ENCODE measurements at regions not wholly inside any gene's neighbourhood (a gene's known extent, or its start where the extent isn't known, plus 50 kb on each side); places are given as distances from the start of the nearest gene placed in this dataset.

DNA sequence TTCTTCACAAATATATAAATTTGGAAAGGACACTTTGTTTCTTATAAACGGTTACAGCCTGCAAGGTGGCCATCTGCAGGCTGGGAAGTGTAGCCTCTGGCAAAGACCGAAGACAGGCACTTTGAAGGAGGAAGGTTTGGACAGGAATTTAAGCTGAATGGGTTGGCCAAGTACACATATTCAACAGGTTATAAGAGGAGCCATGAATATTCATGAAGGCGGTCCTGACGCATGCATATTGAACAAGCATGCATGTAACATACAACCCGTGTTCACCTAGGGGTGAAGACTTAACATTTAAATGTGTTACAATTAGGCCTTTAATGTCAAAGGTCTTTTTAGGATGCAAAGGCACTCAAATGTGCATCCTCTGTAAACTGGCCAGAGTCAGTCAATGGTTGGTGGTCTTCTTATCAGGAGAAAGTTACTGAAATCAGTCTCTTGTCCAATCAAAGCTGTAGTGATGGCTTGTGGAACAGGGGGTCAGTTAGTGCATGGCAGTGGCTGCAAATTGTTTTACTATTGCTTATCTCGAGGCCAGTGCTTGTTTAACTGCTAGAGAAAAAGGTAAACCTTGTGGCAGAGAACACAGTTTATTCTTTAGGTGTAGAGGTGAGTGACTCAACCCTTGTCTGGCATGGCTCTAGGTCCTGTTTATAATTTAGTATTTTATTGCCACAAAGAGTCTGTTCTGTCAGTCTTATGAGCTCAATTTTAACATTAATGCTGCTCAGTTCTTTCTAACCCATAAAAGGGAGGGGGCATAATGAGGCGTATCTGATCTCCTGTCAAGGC, 70.3 kb upstream of the F3 start:
- no peak overlapping the region for H3K27ac ChIP-seq (ENCODE audit: low read length)
- no peak overlapping the region for H3K4me3 ChIP-seq (ENCODE audit: low read length)
- no peak for DNase-seq (ENCODE audit: low read depth, low spot score)
- WGBS (ENCODE audit: insufficient coverage, insufficient read length) = no CpG with 5 or more reads among the region's 7 CpGs
- H3K36me3 ChIP-seq (ENCODE audit: control insufficient read depth, insufficient read depth, low read length) = no peaks in the 10 kb centered on the region
- H3K4me1 ChIP-seq (ENCODE audit: control insufficient read depth, insufficient read depth, low read length) = no peaks in the 10 kb centered on the region; the same call in 1 of the 2 replicates
- no peaks in the 10 kb centered on the region for H3K27me3 ChIP-seq (ENCODE audit: control insufficient read depth, insufficient read depth, low read length)
- no peaks in the 10 kb centered on the region for H3K9me3 ChIP-seq (ENCODE audit: control insufficient read depth, insufficient read depth, low read length)

- Histone ChIP-seq H3K4me1 (ENCODE audit: control insufficient read depth, insufficient read depth, low read length) (no peaks in the 10 kb centered on the region), H3K4me3 (ENCODE audit: low read length) (no peak overlapping the region), H3K27me3 (ENCODE audit: control insufficient read depth, insufficient read depth, low read length) (no peaks in the 10 kb centered on the region), H3K36me3 (ENCODE audit: control insufficient read depth, insufficient read depth, low read length) (no peaks in the 10 kb centered on the region), H3K9me3 (ENCODE audit: control insufficient read depth, insufficient read depth, low read length) (no peaks in the 10 kb centered on the region), H3K27ac (ENCODE audit: low read length) (no peak overlapping the region)
- no peak for DNase-seq (ENCODE audit: low read depth, low spot score)
- no CpG with 5 or more reads among the region's 8 CpGs for WGBS (ENCODE audit: insufficient coverage, insufficient read length)
These were observed 68.1 kb upstream of the F3 start for GRCh38 chr1:94609619-94610018.

GRCh38 chr1:94608852-94609530, 67.4 kb upstream of the F3 start:
- no peaks in the 10 kb centered on the region for H3K9me3 ChIP-seq (ENCODE audit: control insufficient read depth, insufficient read depth, low read length)
- H3K27me3 ChIP-seq (ENCODE audit: control insufficient read depth, insufficient read depth, low read length) = no peaks in the 10 kb centered on the region
- no peak overlapping the region for H3K4me3 ChIP-seq (ENCODE audit: low read length)
- no peaks in the 10 kb centered on the region for H3K4me1 ChIP-seq (ENCODE audit: control insufficient read depth, insufficient read depth, low read length)
- WGBS (ENCODE audit: insufficient coverage, insufficient read length) = no CpG with 5 or more reads among the region's 9 CpGs
- H3K27ac ChIP-seq (ENCODE audit: low read length) = no peak overlapping the region
- no peaks in the 10 kb centered on the region for H3K36me3 ChIP-seq (ENCODE audit: control insufficient read depth, insufficient read depth, low read length)
- DNase-seq (ENCODE audit: low read depth, low spot score) = no peak

DNA sequence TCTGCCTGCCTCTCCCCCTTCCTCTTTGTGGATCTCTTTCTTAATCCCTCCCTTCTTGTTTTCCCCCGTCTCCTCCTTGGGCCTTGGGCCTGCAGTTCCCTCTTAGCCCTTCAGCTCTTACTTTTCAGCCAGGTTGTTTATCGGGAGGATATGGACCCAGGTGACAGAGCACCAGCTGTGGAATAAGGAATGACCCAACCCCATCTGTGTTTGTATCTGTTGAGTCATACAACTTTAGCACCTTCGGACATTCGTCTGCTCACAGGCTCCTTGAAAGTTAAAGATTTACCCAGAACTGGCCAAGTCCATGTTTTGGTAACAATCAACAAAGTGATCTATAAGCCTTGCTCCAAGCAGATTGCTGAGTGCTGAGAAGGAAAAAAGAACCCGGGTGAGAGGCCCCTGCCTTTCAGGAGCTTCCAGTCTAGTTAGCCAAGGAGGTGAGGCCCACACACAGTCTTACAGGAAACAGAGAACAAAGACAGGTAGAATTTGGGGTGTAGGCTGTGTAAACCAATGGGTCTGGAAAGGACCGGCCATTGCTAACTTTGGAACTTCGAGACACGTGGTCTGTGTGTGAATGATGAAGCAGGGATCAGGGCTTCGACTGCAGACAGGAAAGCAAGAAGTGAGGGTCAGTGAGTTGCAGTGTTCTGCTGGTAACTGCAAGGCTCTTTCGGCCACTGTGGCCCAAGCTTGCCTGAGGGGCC, 66.7 kb upstream of the F3 start:
- no peak overlapping the region for H3K4me3 ChIP-seq (ENCODE audit: low read length)
- no peaks in the 10 kb centered on the region for H3K36me3 ChIP-seq (ENCODE audit: control insufficient read depth, insufficient read depth, low read length)
- no peaks in the 10 kb centered on the region for H3K9me3 ChIP-seq (ENCODE audit: control insufficient read depth, insufficient read depth, low read length)
- no peaks in the 10 kb centered on the region for H3K4me1 ChIP-seq (ENCODE audit: control insufficient read depth, insufficient read depth, low read length)
- no peak overlapping the region for H3K27ac ChIP-seq (ENCODE audit: low read length)
- no peak for DNase-seq (ENCODE audit: low read depth, low spot score)
- no peaks in the 10 kb centered on the region for H3K27me3 ChIP-seq (ENCODE audit: control insufficient read depth, insufficient read depth, low read length)
- WGBS (ENCODE audit: insufficient coverage, insufficient read length) = no CpG with 5 or more reads among the region's 10 CpGs

DNA sequence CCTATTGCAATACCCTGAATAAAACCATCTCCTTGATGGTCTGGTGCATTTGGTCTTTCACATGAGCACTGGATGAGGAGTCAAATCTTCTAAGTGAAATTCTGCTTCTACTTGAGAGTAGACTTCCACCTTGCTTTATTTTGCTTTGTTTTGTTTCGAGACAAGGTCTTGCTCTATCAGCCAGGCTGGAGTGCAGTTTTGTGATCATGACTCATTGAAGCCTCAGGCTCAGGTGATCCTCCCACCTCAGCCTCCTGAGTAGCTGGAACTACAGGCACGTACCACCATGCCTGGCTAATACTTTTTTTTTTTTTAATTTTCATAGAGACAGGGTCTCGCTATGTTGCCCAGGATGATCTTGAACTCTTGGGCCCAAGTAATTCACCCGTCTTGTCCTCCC, 65.8 kb upstream of the F3 start:
- H3K9me3 ChIP-seq (ENCODE audit: control insufficient read depth, insufficient read depth, low read length) = no peaks in the 10 kb centered on the region
- WGBS (ENCODE audit: insufficient coverage, insufficient read length) = no CpG with 5 or more reads among the region's 4 CpGs
- H3K36me3 ChIP-seq (ENCODE audit: control insufficient read depth, insufficient read depth, low read length) = no peaks in the 10 kb centered on the region
- no peaks in the 10 kb centered on the region for H3K4me1 ChIP-seq (ENCODE audit: control insufficient read depth, insufficient read depth, low read length)
- no peak overlapping the region for H3K27ac ChIP-seq (ENCODE audit: low read length)
- DNase-seq (ENCODE audit: low read depth, low spot score) = no peak
- no peaks in the 10 kb centered on the region for H3K27me3 ChIP-seq (ENCODE audit: control insufficient read depth, insufficient read depth, low read length)
- no peak overlapping the region for H3K4me3 ChIP-seq (ENCODE audit: low read length)

DNA sequence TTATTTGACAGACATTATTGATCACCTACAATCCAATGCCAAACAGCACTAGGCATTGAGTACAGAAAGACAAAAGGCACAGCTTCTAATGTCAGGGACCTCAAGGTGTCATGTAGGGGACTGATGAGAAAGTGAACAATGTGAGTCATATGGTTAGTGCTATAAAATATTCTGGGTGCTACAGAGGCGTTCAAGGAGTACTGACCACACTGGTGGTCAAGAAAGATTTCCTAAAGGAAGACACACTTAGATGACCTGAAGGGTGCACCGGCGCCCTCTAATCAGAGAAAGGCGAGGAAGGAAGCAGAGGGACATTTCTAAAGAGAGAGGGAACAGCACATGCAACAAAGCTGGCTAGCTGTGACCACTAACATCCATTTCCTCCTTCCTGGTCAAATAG, 64.9 kb upstream of the F3 start:
- Histone ChIP-seq H3K4me1 (ENCODE audit: control insufficient read depth, insufficient read depth, low read length) (no peaks in the 10 kb centered on the region), H3K27ac (ENCODE audit: low read length) (no peak overlapping the region), H3K36me3 (ENCODE audit: control insufficient read depth, insufficient read depth, low read length) (no peaks in the 10 kb centered on the region), H3K9me3 (ENCODE audit: control insufficient read depth, insufficient read depth, low read length) (no peaks in the 10 kb centered on the region), H3K27me3 (ENCODE audit: control insufficient read depth, insufficient read depth, low read length) (no peaks in the 10 kb centered on the region), H3K4me3 (ENCODE audit: low read length) (no peak overlapping the region)
- DNase-seq (ENCODE audit: low read depth, low spot score) = no peak
- WGBS (ENCODE audit: insufficient coverage, insufficient read length) = no CpG with 5 or more reads among the region's 4 CpGs

GRCh38 chr1:94603663-94604062, 62.1 kb upstream of the F3 start:
- Histone ChIP-seq H3K27me3 (ENCODE audit: control insufficient read depth, insufficient read depth, low read length) (no peaks in the 10 kb centered on the region), H3K4me1 (ENCODE audit: control insufficient read depth, insufficient read depth, low read length) (no peaks in the 10 kb centered on the region), H3K36me3 (ENCODE audit: control insufficient read depth, insufficient read depth, low read length) (no peaks in the 10 kb centered on the region), H3K4me3 (ENCODE audit: low read length) (no peak overlapping the region), H3K9me3 (ENCODE audit: control insufficient read depth, insufficient read depth, low read length) (no peaks in the 10 kb centered on the region), H3K27ac (ENCODE audit: low read length) (no peak overlapping the region)
- DNase-seq (ENCODE audit: low read depth, low spot score) = no peak

DNA sequence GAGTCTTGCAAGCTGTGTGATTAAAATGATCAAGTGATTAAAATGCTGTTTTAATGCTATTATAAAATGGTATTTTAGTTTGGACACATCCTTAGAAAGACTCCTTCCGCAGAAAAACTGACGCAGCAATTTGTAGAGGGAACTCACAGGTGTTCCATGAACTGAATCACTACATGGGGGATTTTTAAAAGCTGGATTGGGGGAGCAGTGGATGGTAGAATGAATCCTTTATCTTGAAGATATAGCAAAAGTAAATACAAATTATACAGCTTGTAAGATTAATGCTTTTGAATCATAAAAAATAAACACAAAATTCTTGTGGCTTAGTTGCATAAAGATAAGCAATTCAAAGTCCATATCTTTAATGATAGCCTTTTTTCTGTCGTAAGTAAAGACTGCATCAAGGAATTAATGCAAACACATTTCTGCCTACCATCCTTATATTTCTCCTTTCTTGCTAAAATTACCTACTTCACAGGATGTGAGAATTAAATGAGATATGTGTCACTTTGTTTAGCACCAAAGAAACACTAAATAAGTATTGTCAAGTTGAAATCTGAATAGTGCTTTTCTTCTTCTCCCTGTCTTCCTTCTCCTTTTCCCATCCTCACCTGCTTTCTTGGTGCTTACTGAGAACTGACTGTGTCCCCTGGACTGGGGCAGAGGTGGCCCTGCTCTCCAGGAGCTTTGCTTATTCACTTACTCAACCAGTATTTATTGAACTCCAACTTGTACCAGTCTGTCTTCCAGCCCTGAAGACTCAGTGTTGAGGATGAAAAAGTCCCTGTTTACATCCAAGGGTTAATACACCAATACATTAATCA, 61.5 kb upstream of the F3 start:
- no peak overlapping the region for H3K27ac ChIP-seq (ENCODE audit: low read length)
- no peaks in the 10 kb centered on the region for H3K9me3 ChIP-seq (ENCODE audit: control insufficient read depth, insufficient read depth, low read length)
- no peaks in the 10 kb centered on the region for H3K4me1 ChIP-seq (ENCODE audit: control insufficient read depth, insufficient read depth, low read length)
- H3K36me3 ChIP-seq (ENCODE audit: control insufficient read depth, insufficient read depth, low read length) = no peaks in the 10 kb centered on the region
- WGBS (ENCODE audit: insufficient coverage, insufficient read length) = no CpG with 5 or more reads among the region's 3 CpGs
- H3K4me3 ChIP-seq (ENCODE audit: low read length) = no peak overlapping the region
- no peak for DNase-seq (ENCODE audit: low read depth, low spot score)
- no peaks in the 10 kb centered on the region for H3K27me3 ChIP-seq (ENCODE audit: control insufficient read depth, insufficient read depth, low read length)

- H3K4me1 ChIP-seq (ENCODE audit: control insufficient read depth, insufficient read depth, low read length) = no peaks in the 10 kb centered on the region
- H3K27me3 ChIP-seq (ENCODE audit: control insufficient read depth, insufficient read depth, low read length) = no peaks in the 10 kb centered on the region
- H3K27ac ChIP-seq (ENCODE audit: low read length) = no peak overlapping the region
- H3K36me3 ChIP-seq (ENCODE audit: control insufficient read depth, insufficient read depth, low read length) = no peaks in the 10 kb centered on the region
- WGBS (ENCODE audit: insufficient coverage, insufficient read length) = no CpG with 5 or more reads among the region's 9 CpGs
- DNase-seq (ENCODE audit: low read depth, low spot score) = no peak
- H3K4me3 ChIP-seq (ENCODE audit: low read length) = no peak overlapping the region
- no peaks in the 10 kb centered on the region for H3K9me3 ChIP-seq (ENCODE audit: control insufficient read depth, insufficient read depth, low read length)
These were observed 60.8 kb upstream of the F3 start for GRCh38 chr1:94602316-94602715.

- no CpG with 5 or more reads among the region's 2 CpGs for WGBS (ENCODE audit: insufficient coverage, insufficient read length)
- H3K27me3 ChIP-seq (ENCODE audit: control insufficient read depth, insufficient read depth, low read length) = no peaks in the 10 kb centered on the region
- no peaks in the 10 kb centered on the region for H3K36me3 ChIP-seq (ENCODE audit: control insufficient read depth, insufficient read depth, low read length)
- no peaks in the 10 kb centered on the region for H3K9me3 ChIP-seq (ENCODE audit: control insufficient read depth, insufficient read depth, low read length)
- DNase-seq (ENCODE audit: low read depth, low spot score) = no peak
- no peaks in the 10 kb centered on the region for H3K4me1 ChIP-seq (ENCODE audit: control insufficient read depth, insufficient read depth, low read length)
- no peak overlapping the region for H3K27ac ChIP-seq (ENCODE audit: low read length)
- H3K4me3 ChIP-seq (ENCODE audit: low read length) = no peak overlapping the region
These were observed 59.0 kb upstream of the F3 start for GRCh38 chr1:94600556-94600955.
